ENCODE measurements at regions not wholly inside any gene's neighbourhood (a gene's known extent, or its start where the extent isn't known, plus 50 kb on each side); places are given as distances from the start of the nearest gene placed in this dataset.
A peak's percentile ranks its signal among the peaks of the same experiment; 100 is the strongest.

- TF ChIP-seq CTCF (conservative IDR thresholded peaks at IDR 0.05; ENCODE audit: low read depth, low read length) = no peak
- DNase-seq (ENCODE audit: low read depth) = no peak
- H3K4me3 ChIP-seq (ENCODE audit: low read depth, low read length) = no peak overlapping the region
These were observed 94.5 kb upstream of the HS6ST1 start for GRCh38 chr2:128413014-128413717.

- no peak for TF ChIP-seq CTCF (conservative IDR thresholded peaks at IDR 0.05; ENCODE audit: low read depth, low read length)
- H3K4me3 ChIP-seq (ENCODE audit: low read depth, low read length) = no peak overlapping the region
- no peak for DNase-seq (ENCODE audit: low read depth)
These were observed 95.2 kb upstream of the HS6ST1 start for GRCh38 chr2:128413718-128414341.

- no peak overlapping the region for H3K4me3 ChIP-seq (ENCODE audit: low read depth, low read length)
- no peak for TF ChIP-seq CTCF (conservative IDR thresholded peaks at IDR 0.05; ENCODE audit: low read depth, low read length)
- DNase-seq (ENCODE audit: low read depth) = no peak
These were observed 95.7 kb upstream of the HS6ST1 start for GRCh38 chr2:128414351-128414750.

- TF ChIP-seq CTCF (conservative IDR thresholded peaks at IDR 0.05; ENCODE audit: low read depth, low read length) = no peak
- DNase-seq (ENCODE audit: low read depth) = no peak
These were observed 96.5 kb upstream of the HS6ST1 start for GRCh38 chr2:128414946-128415778.

GRCh38 chr2:128415779-128416061 is 97.1 kb upstream of the HS6ST1 start:
- TF ChIP-seq CTCF (conservative IDR thresholded peaks at IDR 0.05; ENCODE audit: low read depth, low read length) = no peak
- DNase-seq (ENCODE audit: low read depth) = no peak
- H3K4me3 ChIP-seq (ENCODE audit: low read depth, low read length) = no peak overlapping the region

More at GRCh38 chr2:128414946-128415778, 96.5 kb upstream of the HS6ST1 start:
- H3K4me3 ChIP-seq (ENCODE audit: low read depth, low read length) = no peak overlapping the region

GRCh38 chr2:128416109-128416785 is 97.6 kb upstream of the HS6ST1 start:
- H3K4me3 ChIP-seq (ENCODE audit: low read depth, low read length) = no peak overlapping the region
- no peak for TF ChIP-seq CTCF (conservative IDR thresholded peaks at IDR 0.05; ENCODE audit: low read depth, low read length)
- DNase-seq (ENCODE audit: low read depth) = peak; percentile 29

Data from choroid plexus epithelial cell (primary cell).